ENCODE measurements at regions not wholly inside any gene's neighbourhood (a gene's known extent, or its start where the extent isn't known, plus 50 kb on each side); places are given as distances from the start of the nearest gene placed in this dataset.
"Not testable (repeated sequence)": the region's sequence is repeated elsewhere in the genome, so short reads cannot be mapped to it uniquely, and the experiment has no call there.

DNA sequence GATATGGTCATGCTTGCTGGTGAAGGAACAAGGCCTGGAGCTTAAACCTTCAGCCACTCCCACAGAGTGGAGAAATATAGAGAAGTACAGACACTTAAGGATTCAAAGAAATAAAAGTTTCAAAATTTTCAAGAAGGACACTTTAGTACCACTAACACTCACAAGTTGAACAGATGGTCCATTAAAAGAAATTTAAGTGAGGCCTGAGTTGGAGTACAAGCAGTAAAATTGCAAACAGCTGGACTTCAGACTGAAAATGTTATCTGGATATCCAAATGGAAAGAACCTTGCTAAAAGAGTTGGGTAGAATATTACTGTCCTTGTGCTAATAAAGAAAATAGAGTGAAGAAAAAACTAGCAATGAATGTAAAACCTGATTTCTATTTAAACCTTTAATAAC lies 397.1 kb upstream of the KCNMB2 start:
- ATAC-seq (replicated peaks) (no peak), DNase-seq (no peak)
- Mint-ChIP-seq H3K4me3 (no peak overlapping the region), H3K4me1 (ENCODE audit: low read depth in 2 of 2) (no peaks in the 10 kb centered on the region), H3K9me3 (peaks cover 0 to 6% of the 10 kb centered on the region in 2 donors), H3K27ac (no peak overlapping the region), H3K36me3 (ENCODE audit: insufficient read depth) (no peaks in the 10 kb centered on the region), H3K27me3 (peaks cover 0 to 5% of the 10 kb centered on the region in 2 donors)

GRCh38 chr3:178140531-178141304 lies 395.5 kb upstream of the KCNMB2 start:
- DNase-seq (no peak), ATAC-seq (replicated peaks) (no peak)
- peaks cover 0 to 1% of the 10 kb centered on the region in 2 donors for H3K9me3 Mint-ChIP-seq
- H3K36me3 Mint-ChIP-seq (ENCODE audit: insufficient read depth): no peaks in the 10 kb centered on the region
- no peaks in the 10 kb centered on the region for H3K27me3 Mint-ChIP-seq
- no peak overlapping the region for H3K4me3 Mint-ChIP-seq
- H3K4me1 Mint-ChIP-seq (ENCODE audit: low read depth in 2 of 2): no peaks in the 10 kb centered on the region
- H3K27ac Mint-ChIP-seq: no peak overlapping the region

DNA sequence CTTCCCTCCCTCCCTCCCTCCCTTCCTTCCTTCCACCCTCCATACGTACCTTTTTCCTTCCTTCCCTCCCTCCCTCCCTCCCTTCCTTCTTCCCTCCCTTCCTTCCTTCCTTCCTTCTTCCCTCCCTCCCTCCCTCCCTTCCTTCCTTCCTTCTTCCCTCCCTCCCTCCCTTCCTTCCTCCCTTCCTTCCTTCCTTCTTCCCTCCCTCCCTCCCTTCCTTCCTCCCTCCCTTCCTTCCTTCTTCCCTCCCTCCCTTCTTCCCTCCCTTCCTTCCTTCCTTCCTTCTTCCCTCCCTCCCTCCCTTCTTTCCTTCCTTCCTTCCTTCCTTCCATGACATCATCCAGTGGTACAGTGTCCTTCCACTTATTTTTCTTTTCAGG lies 394.9 kb upstream of the KCNMB2 start:
- H3K9me3 Mint-ChIP-seq; DNase-seq; H3K36me3 Mint-ChIP-seq (ENCODE audit: insufficient read depth); H3K27ac Mint-ChIP-seq; H3K4me3 Mint-ChIP-seq; H3K27me3 Mint-ChIP-seq; H3K4me1 Mint-ChIP-seq (ENCODE audit: low read depth in 2 of 2); ATAC-seq (replicated peaks): not testable (repeated sequence)

DNA sequence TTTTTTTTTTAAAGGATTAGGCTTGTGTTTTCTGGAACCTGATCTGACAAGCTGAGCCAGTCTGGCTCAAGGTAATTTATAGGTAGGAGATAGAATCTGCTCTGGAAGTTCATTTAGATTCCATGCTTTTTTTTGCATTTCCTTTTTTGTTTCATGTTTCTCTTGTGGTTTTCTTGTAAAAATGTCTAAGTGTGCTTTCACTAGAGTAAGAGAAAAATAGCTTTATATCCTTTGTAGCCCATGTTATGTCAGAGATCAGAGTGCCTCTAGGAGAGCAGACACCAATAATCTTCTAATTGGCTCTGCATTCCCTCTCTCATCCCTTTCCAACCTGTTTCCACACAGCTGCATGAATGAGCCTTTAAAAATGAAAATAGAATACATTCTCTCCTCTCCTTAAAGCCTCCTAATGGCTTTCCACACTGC lies 389.8 kb upstream of the KCNMB2 start:
- H3K27ac Mint-ChIP-seq: peak overlapping the region in 1 of 2 donors; percentile 20
- peaks cover 0 to 1% of the 10 kb centered on the region in 2 donors for H3K9me3 Mint-ChIP-seq
- H3K36me3 Mint-ChIP-seq (ENCODE audit: insufficient read depth): no peaks in the 10 kb centered on the region
- no peak overlapping the region for H3K4me3 Mint-ChIP-seq
- no peaks in the 10 kb centered on the region for H3K27me3 Mint-ChIP-seq
- no peak for DNase-seq
- ATAC-seq (replicated peaks): no peak
- no peaks in the 10 kb centered on the region for H3K4me1 Mint-ChIP-seq (ENCODE audit: low read depth in 2 of 2)

- no peaks in the 10 kb centered on the region for H3K9me3 Mint-ChIP-seq
- no peaks in the 10 kb centered on the region for H3K4me1 Mint-ChIP-seq (ENCODE audit: low read depth in 2 of 2)
- no peaks in the 10 kb centered on the region for H3K27me3 Mint-ChIP-seq
- ATAC-seq (replicated peaks): no peak
- no peak for DNase-seq
- H3K36me3 Mint-ChIP-seq (ENCODE audit: insufficient read depth): no peaks in the 10 kb centered on the region
- no peak overlapping the region for H3K4me3 Mint-ChIP-seq
- H3K27ac Mint-ChIP-seq: no peak overlapping the region
Observed at GRCh38 chr3:178147001-178147400, 389.2 kb upstream of the KCNMB2 start.

- Mint-ChIP-seq H3K9me3 (no peaks in the 10 kb centered on the region), H3K27me3 (peaks cover 0 to 10% of the 10 kb centered on the region in 2 donors), H3K27ac (no peak overlapping the region), H3K4me1 (ENCODE audit: low read depth in 2 of 2) (no peaks in the 10 kb centered on the region), H3K4me3 (no peak overlapping the region), H3K36me3 (ENCODE audit: insufficient read depth) (peaks cover 4% of the 10 kb centered on the region)
- ATAC-seq (replicated peaks) (no peak), DNase-seq (no peak)
Observed at GRCh38 chr3:178152031-178152806, 384.0 kb upstream of the KCNMB2 start.

GRCh38 chr3:178152988-178153387 lies 383.2 kb upstream of the KCNMB2 start:
- Mint-ChIP-seq H3K36me3 (ENCODE audit: insufficient read depth) (peaks cover 4% of the 10 kb centered on the region), H3K9me3 (no peaks in the 10 kb centered on the region), H3K4me3 (no peak overlapping the region), H3K27me3 (peaks cover 0 to 10% of the 10 kb centered on the region in 2 donors), H3K4me1 (ENCODE audit: low read depth in 2 of 2) (no peaks in the 10 kb centered on the region), H3K27ac (no peak overlapping the region)
- DNase-seq: no peak
- no peak for ATAC-seq (replicated peaks)

GRCh38 chr3:178155521-178155920 lies 380.7 kb upstream of the KCNMB2 start:
- H3K4me3 Mint-ChIP-seq: no peak overlapping the region
- H3K27me3 Mint-ChIP-seq: peaks cover 4 to 20% of the 10 kb centered on the region in 2 donors
- H3K36me3 Mint-ChIP-seq (ENCODE audit: insufficient read depth): peaks cover 4% of the 10 kb centered on the region
- H3K9me3 Mint-ChIP-seq: no peaks in the 10 kb centered on the region
- no peak for ATAC-seq (replicated peaks)
- DNase-seq: no peak
- no peaks in the 10 kb centered on the region for H3K4me1 Mint-ChIP-seq (ENCODE audit: low read depth in 2 of 2)
- no peak overlapping the region for H3K27ac Mint-ChIP-seq

DNA sequence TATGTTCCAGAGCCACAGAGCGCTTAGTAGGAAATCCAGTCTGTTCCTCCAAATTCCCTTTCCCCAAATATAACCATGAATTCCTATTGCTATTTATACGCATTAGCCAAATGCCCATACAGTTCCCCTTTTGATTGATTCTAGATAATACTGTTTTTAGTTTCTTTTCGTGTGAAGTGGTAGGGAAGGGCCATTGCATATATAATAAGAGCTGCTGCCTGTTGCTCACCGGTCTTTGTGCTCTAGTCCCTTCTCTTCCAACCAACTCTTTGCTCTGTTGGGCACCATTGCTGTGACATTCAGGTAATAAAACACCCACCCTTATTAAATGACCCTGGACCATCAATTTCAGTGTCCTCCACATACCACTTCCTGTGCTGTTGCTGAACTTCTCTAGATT lies 379.9 kb upstream of the KCNMB2 start:
- Mint-ChIP-seq H3K4me3 (no peak overlapping the region), H3K27ac (no peak overlapping the region), H3K36me3 (ENCODE audit: insufficient read depth) (peaks cover 7% of the 10 kb centered on the region), H3K27me3 (peaks cover 11 to 28% of the 10 kb centered on the region in 2 donors), H3K4me1 (ENCODE audit: low read depth in 2 of 2) (no peaks in the 10 kb centered on the region), H3K9me3 (no peaks in the 10 kb centered on the region)
- ATAC-seq (replicated peaks) (no peak), DNase-seq (no peak)

- ATAC-seq (replicated peaks) (no peak), DNase-seq (no peak)
- H3K27me3 Mint-ChIP-seq: peaks cover 20 to 29% of the 10 kb centered on the region in 2 donors
Observed at GRCh38 chr3:178159691-178160220, 376.5 kb upstream of the KCNMB2 start.

GRCh38 chr3:178169421-178169820 lies 366.8 kb upstream of the KCNMB2 start:
- H3K9me3 Mint-ChIP-seq: no peaks in the 10 kb centered on the region
- H3K4me3 Mint-ChIP-seq: no peak overlapping the region
- no peaks in the 10 kb centered on the region for H3K4me1 Mint-ChIP-seq (ENCODE audit: low read depth in 2 of 2)
- H3K27ac Mint-ChIP-seq: no peak overlapping the region
- DNase-seq: no peak
- no peaks in the 10 kb centered on the region for H3K36me3 Mint-ChIP-seq (ENCODE audit: insufficient read depth)
- peaks cover 31% of the 10 kb centered on the region in 2 donors for H3K27me3 Mint-ChIP-seq
- ATAC-seq (replicated peaks): no peak

More at GRCh38 chr3:178159691-178160220, 376.5 kb upstream of the KCNMB2 start:
- peaks cover 7% of the 10 kb centered on the region for H3K36me3 Mint-ChIP-seq (ENCODE audit: insufficient read depth)
- no peaks in the 10 kb centered on the region for H3K9me3 Mint-ChIP-seq
- H3K4me1 Mint-ChIP-seq (ENCODE audit: low read depth in 2 of 2): no peaks in the 10 kb centered on the region
- H3K4me3 Mint-ChIP-seq: no peak overlapping the region
- no peak overlapping the region for H3K27ac Mint-ChIP-seq

- Mint-ChIP-seq H3K27me3 (peaks cover 31% of the 10 kb centered on the region in 2 donors), H3K27ac (no peak overlapping the region), H3K9me3 (no peaks in the 10 kb centered on the region), H3K4me3 (no peak overlapping the region), H3K4me1 (ENCODE audit: low read depth in 2 of 2) (no peaks in the 10 kb centered on the region), H3K36me3 (ENCODE audit: insufficient read depth) (no peaks in the 10 kb centered on the region)
- DNase-seq: no peak
- ATAC-seq (replicated peaks): no peak
Observed at GRCh38 chr3:178170698-178171535, 365.3 kb upstream of the KCNMB2 start.

DNA sequence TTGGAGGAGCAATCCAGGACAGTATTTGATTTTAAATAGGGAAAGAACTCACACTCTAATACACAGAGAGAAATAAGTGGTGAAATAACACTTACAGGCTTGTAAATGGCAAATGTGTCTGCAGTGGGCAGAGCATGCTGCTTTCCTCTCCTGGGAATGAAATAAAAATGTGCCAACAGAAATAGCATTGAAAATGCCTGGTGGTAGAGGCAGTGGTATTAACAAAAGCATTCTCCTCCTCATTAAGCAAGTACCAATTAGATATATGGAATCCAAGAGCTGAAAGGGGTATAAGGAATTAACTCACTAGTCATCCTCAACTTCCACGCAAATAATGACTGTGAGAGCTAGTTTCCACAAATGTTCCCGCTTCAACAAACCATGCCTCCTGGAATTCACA lies 364.1 kb upstream of the KCNMB2 start:
- DNase-seq (no peak), ATAC-seq (replicated peaks) (no peak)

More for the DNA sequence above, 364.1 kb upstream of the KCNMB2 start:
- H3K27ac Mint-ChIP-seq: no peak overlapping the region
- H3K4me3 Mint-ChIP-seq: no peak overlapping the region
- H3K36me3 Mint-ChIP-seq (ENCODE audit: insufficient read depth): no peaks in the 10 kb centered on the region
- H3K4me1 Mint-ChIP-seq (ENCODE audit: low read depth in 2 of 2): no peaks in the 10 kb centered on the region
- H3K27me3 Mint-ChIP-seq: peaks cover 25 to 31% of the 10 kb centered on the region in 2 donors
- H3K9me3 Mint-ChIP-seq: no peaks in the 10 kb centered on the region

Data from effector memory CD8-positive, alpha-beta T cell (primary cell).